ENCODE measurements at regions not wholly inside any gene's neighbourhood (a gene's known extent, or its start where the extent isn't known, plus 50 kb on each side); places are given as distances from the start of the nearest gene placed in this dataset.

DNA sequence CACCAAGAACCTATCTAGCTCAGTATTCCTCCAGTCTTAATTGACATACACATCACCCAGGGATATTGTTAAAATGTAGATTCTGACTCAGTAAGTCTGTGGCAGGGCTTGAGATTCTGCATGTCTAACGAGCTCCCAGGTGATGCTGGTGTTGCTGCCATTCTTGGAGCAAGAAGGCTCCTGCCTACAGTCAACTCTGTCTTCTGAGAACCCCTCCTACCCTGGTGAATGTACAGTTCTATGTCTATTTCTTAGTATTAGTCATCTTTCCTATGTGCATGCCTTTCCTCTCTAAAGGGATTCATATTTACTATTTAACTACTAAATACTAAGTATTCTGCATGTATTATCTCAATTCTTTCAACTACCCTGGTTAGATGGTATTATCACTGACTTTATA is 268.7 kb downstream of the EDEM1 start:
- H3K9me3 ChIP-seq (ENCODE audit: insufficient read depth, low read length) = no peaks in the 10 kb centered on the region
- no peaks in the 10 kb centered on the region for H3K27me3 ChIP-seq (ENCODE audit: low read length)
- no peaks in the 10 kb centered on the region for H4K20me1 ChIP-seq (ENCODE audit: low read depth, low read length)
- no peak overlapping the region for H3K27ac ChIP-seq (ENCODE audit: low read depth, low read length)
- no peak for TF ChIP-seq EZH2phosphoT487 (conservative IDR thresholded peaks at IDR 0.05; ENCODE audit: low read length)
- TF ChIP-seq, protein P1, sequence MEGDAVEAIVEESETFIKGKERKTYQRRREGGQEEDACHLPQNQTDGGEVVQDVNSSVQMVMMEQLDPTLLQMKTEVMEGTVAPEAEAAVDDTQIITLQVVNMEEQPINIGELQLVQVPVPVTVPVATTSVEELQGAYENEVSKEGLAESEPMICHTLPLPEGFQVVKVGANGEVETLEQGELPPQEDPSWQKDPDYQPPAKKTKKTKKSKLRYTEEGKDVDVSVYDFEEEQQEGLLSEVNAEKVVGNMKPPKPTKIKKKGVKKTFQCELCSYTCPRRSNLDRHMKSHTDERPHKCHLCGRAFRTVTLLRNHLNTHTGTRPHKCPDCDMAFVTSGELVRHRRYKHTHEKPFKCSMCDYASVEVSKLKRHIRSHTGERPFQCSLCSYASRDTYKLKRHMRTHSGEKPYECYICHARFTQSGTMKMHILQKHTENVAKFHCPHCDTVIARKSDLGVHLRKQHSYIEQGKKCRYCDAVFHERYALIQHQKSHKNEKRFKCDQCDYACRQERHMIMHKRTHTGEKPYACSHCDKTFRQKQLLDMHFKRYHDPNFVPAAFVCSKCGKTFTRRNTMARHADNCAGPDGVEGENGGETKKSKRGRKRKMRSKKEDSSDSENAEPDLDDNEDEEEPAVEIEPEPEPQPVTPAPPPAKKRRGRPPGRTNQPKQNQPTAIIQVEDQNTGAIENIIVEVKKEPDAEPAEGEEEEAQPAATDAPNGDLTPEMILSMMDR (IDR thresholded peaks at IDR 0.05; ENCODE audit: insufficient read depth, low read length, poor library complexity, severe bottlenecking) = no peak
- H3K9me2 ChIP-seq (replicated peaks; ENCODE audit: insufficient read depth, low read length) = no peaks in the 10 kb centered on the region
- H3F3A ChIP-seq (ENCODE audit: insufficient read depth) = no peaks in the 10 kb centered on the region
- H3K79me2 ChIP-seq (ENCODE audit: insufficient read depth, low read length) = no peaks in the 10 kb centered on the region
- H3K4me3 ChIP-seq (ENCODE audit: insufficient read depth, low read length, poor library complexity, severe bottlenecking) = no peak overlapping the region
- no peak overlapping the region for H3K9ac ChIP-seq (ENCODE audit: low read length)
- no peaks in the 10 kb centered on the region for H3K36me3 ChIP-seq (ENCODE audit: low read length)
- no peak overlapping the region for H2AFZ ChIP-seq (ENCODE audit: low read depth, low read length, severe bottlenecking)
- no peak overlapping the region for H3K4me2 ChIP-seq (ENCODE audit: low read depth, low read length, poor library complexity, severe bottlenecking)

DNA sequence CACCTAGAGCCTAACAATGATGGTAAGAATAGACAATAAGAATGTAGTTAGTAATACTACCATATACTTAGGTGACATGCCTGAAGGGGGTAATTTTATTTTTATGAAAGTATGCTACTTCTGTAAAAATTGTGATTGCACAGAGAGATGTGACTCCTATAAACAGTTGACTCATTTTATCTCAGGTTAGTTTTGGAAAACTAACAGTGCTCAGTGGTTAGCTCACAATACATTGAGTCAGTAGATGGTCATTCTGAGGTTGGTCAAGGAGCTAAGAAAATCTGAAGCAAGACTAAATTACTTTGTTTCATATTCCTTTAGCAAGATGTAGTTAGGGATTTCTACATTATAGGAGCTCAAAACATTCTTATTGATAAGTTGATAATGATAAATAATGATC is 271.0 kb downstream of the EDEM1 start:
- Histone ChIP-seq H3K4me3 (ENCODE audit: insufficient read depth, low read length, poor library complexity, severe bottlenecking) (no peak overlapping the region), H3K36me3 (ENCODE audit: low read length) (no peaks in the 10 kb centered on the region), H3K9ac (ENCODE audit: low read length) (no peak overlapping the region), H4K20me1 (ENCODE audit: low read depth, low read length) (no peaks in the 10 kb centered on the region), H3K4me2 (ENCODE audit: low read depth, low read length, poor library complexity, severe bottlenecking) (no peak overlapping the region), H3K27me3 (ENCODE audit: low read length) (no peaks in the 10 kb centered on the region), H3F3A (ENCODE audit: insufficient read depth) (no peaks in the 10 kb centered on the region), H2AFZ (ENCODE audit: low read depth, low read length, severe bottlenecking) (no peak overlapping the region), H3K27ac (ENCODE audit: low read depth, low read length) (no peak overlapping the region), H3K9me2 (replicated peaks; ENCODE audit: insufficient read depth, low read length) (no peaks in the 10 kb centered on the region), H3K79me2 (ENCODE audit: insufficient read depth, low read length) (no peaks in the 10 kb centered on the region), H3K9me3 (ENCODE audit: insufficient read depth, low read length) (no peaks in the 10 kb centered on the region)
- no peak for TF ChIP-seq EZH2phosphoT487 (conservative IDR thresholded peaks at IDR 0.05; ENCODE audit: low read length)
- TF ChIP-seq, protein P1 (IDR thresholded peaks at IDR 0.05; ENCODE audit: insufficient read depth, low read length, poor library complexity, severe bottlenecking) = no peak

DNA sequence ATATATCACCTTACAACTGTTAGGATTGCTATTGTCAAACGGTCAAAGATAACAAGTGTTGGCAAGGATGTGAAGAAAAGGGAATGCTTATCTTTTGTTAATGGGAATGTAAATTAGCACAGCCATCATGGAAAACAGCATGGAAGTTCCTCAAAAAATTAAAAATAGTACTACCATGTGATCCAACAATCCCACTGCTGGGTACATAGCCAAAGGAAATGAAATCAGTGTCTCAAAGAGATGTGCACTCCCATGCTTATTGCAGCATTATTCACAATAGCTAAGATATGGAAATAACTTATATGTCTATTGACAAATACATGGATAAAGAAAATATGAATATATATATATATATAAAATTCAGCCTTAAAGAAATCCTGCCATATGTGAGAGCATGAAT is 274.6 kb downstream of the EDEM1 start:
- no peaks in the 10 kb centered on the region for H4K20me1 ChIP-seq (ENCODE audit: low read depth, low read length)
- no peak overlapping the region for H3K4me3 ChIP-seq (ENCODE audit: insufficient read depth, low read length, poor library complexity, severe bottlenecking)
- no peaks in the 10 kb centered on the region for H3K9me2 ChIP-seq (replicated peaks; ENCODE audit: insufficient read depth, low read length)
- H3K27me3 ChIP-seq (ENCODE audit: low read length) = no peaks in the 10 kb centered on the region
- no peak overlapping the region for H3K27ac ChIP-seq (ENCODE audit: low read depth, low read length)
- H3K9ac ChIP-seq (ENCODE audit: low read length) = no peak overlapping the region
- TF ChIP-seq, protein P1 (IDR thresholded peaks at IDR 0.05; ENCODE audit: insufficient read depth, low read length, poor library complexity, severe bottlenecking) = no peak
- no peak for TF ChIP-seq EZH2phosphoT487 (conservative IDR thresholded peaks at IDR 0.05; ENCODE audit: low read length)
- H3F3A ChIP-seq (ENCODE audit: insufficient read depth) = no peaks in the 10 kb centered on the region
- H2AFZ ChIP-seq (ENCODE audit: low read depth, low read length, severe bottlenecking) = no peak overlapping the region
- H3K4me2 ChIP-seq (ENCODE audit: low read depth, low read length, poor library complexity, severe bottlenecking) = no peak overlapping the region
- no peaks in the 10 kb centered on the region for H3K36me3 ChIP-seq (ENCODE audit: low read length)
- no peaks in the 10 kb centered on the region for H3K9me3 ChIP-seq (ENCODE audit: insufficient read depth, low read length)
- no peaks in the 10 kb centered on the region for H3K79me2 ChIP-seq (ENCODE audit: insufficient read depth, low read length)
